ENCODE measurements at regions not wholly inside any gene's neighbourhood (a gene's known extent, or its start where the extent isn't known, plus 50 kb on each side); places are given as distances from the start of the nearest gene placed in this dataset.

DNA sequence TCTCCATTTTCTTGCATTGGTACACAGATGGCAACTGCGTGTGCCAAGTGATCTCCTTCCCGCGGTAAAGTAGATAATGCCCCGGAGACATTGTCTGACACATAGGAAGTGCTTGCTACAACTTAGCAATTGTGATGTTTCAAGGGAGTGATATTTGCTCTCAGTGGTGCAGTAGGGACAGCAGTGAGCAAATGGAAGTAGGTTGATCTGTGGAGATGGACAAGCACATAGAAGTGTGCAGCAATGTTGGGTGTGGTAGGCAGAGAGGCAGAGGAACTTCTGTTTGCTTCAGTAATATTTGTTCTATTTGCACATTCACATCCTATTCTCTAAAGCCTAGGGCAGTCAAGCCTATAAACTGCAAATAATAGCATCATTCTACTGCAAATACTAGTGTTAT is 846.7 kb upstream of the PRKX start:
- TF ChIP-seq CHD2 (IDR thresholded peaks at IDR 0.05; ENCODE audit: low read length, partially characterized antibody), result no peak
- TF ChIP-seq, protein P1, sequence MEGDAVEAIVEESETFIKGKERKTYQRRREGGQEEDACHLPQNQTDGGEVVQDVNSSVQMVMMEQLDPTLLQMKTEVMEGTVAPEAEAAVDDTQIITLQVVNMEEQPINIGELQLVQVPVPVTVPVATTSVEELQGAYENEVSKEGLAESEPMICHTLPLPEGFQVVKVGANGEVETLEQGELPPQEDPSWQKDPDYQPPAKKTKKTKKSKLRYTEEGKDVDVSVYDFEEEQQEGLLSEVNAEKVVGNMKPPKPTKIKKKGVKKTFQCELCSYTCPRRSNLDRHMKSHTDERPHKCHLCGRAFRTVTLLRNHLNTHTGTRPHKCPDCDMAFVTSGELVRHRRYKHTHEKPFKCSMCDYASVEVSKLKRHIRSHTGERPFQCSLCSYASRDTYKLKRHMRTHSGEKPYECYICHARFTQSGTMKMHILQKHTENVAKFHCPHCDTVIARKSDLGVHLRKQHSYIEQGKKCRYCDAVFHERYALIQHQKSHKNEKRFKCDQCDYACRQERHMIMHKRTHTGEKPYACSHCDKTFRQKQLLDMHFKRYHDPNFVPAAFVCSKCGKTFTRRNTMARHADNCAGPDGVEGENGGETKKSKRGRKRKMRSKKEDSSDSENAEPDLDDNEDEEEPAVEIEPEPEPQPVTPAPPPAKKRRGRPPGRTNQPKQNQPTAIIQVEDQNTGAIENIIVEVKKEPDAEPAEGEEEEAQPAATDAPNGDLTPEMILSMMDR (IDR thresholded peaks at IDR 0.05), result no peak

Data from SK-N-SH (cell line).